Thyroid gland (tissue), 4 donors: ENCODE measurements at regions not wholly inside any gene's neighbourhood (a gene's known extent, or its start where the extent isn't known, plus 50 kb on each side); places are given as distances from the start of the nearest gene placed in this dataset.

Experiments
- DNase-seq, 2 donors: peaks; one replicate each; pipeline ENCODE4 v3.0.0-alpha.2; 2019
- H3K27ac ChIP-seq, 3 donors: fragments of 200-600 bp; sonication (generic); 1 replicate in 2 of 3; 2 replicates in 1 of 3; pipeline ENCODE4 v1.5.1; 2016 to 2019; ENCODE audit warnings: mild to moderate bottlenecking in 1 of 3, moderate library complexity in 1 of 3
- H3K27me3 ChIP-seq: fragments of 200-600 bp; sonication (generic); one replicate; pipeline ENCODE4 v1.5.1; 2019
- H3K36me3 ChIP-seq, 2 donors: fragments of 200-600 bp; sonication (generic); one replicate each; pipeline ENCODE4 v1.5.1; 2016 to 2019
- H3K4me1 ChIP-seq, 2 donors: fragments of 200-600 bp; sonication (generic); one replicate each; pipeline ENCODE4 v1.5.1; 2017 to 2019
- H3K4me3 ChIP-seq, 3 donors: fragments of 200-600 bp; sonication (generic); replicated peaks in 1 of 3; 1 replicate in 2 of 3; 2 replicates in 1 of 3; pipeline ENCODE4 v1.5.1; 2016; ENCODE audit warnings: mild to moderate bottlenecking in 1 of 3
- H3K9me3 ChIP-seq: fragments of 200-600 bp; sonication (generic); one replicate; pipeline ENCODE4 v1.5.1; 2017
- POLR2A ChIP-seq, 2 donors: fragments of 450-650 bp; IDR thresholded peaks; one replicate each; pipeline ENCODE4 v1.6.1; 2017; ENCODE audit warnings: antibody characterized with exemption in 2 of 2, mild to moderate bottlenecking in 2 of 2, moderate library complexity in 1 of 2
- WGBS, 2 donors: methylation state at CpG; one replicate each; pipeline ENCODE4 v1.1.5; 2017; 5-methylcytosine and 5-hydroxymethylcytosine counted together
- intact Hi-C: fragments of 100-400 bp; cut with DNase I; formaldehyde crosslinking; loops from one replicate; pipeline ENCODE4 v1.15.1; 2023
- TF ChIP-seq, protein P1 (sequence below), 6 experiments: fragments of 200-600 bp in 3 of 6; fragments of 450-650 bp in 3 of 6; sonication (generic) in 3 of 6; IDR thresholded peaks; one replicate each; pipeline ENCODE4 v1.5.1; 2016 to 2019; ENCODE audit warnings: antibody characterized with exemption in 6 of 6, mild to moderate bottlenecking in 2 of 6, inconsistent platforms in 1 of 6, moderate library complexity in 1 of 6

DNA sequence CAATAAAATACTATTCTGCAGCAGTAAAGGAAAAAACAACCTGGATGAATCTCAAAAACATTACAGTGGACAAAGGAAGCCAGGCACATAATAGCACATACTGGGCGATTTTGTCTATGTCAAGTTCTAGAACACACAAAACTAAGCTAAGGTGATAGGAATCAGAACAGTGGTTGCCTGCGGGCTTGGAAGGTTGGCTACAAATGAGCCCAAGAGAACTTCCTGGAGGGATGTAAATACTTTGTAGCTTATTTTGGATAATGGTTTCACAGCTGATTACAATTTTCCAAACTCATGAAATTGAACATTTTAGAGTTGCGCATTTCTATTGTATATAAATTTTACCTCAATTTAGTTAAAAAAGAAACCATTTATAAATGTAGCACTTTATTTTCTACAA, 67.6 kb upstream of the CES5A start:
- Histone ChIP-seq H3K4me1 (no peaks in the 10 kb centered on the region), H3K27ac (no peak overlapping the region), H3K36me3 (no peaks in the 10 kb centered on the region), H3K27me3 (no peaks in the 10 kb centered on the region), H3K9me3 (no peaks in the 10 kb centered on the region), H3K4me3 (no peak overlapping the region)
- DNase-seq: no peak
- TF ChIP-seq, protein P1, sequence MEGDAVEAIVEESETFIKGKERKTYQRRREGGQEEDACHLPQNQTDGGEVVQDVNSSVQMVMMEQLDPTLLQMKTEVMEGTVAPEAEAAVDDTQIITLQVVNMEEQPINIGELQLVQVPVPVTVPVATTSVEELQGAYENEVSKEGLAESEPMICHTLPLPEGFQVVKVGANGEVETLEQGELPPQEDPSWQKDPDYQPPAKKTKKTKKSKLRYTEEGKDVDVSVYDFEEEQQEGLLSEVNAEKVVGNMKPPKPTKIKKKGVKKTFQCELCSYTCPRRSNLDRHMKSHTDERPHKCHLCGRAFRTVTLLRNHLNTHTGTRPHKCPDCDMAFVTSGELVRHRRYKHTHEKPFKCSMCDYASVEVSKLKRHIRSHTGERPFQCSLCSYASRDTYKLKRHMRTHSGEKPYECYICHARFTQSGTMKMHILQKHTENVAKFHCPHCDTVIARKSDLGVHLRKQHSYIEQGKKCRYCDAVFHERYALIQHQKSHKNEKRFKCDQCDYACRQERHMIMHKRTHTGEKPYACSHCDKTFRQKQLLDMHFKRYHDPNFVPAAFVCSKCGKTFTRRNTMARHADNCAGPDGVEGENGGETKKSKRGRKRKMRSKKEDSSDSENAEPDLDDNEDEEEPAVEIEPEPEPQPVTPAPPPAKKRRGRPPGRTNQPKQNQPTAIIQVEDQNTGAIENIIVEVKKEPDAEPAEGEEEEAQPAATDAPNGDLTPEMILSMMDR (IDR thresholded peaks at IDR 0.05): no peak
- no peak for TF ChIP-seq POLR2A (IDR thresholded peaks at IDR 0.05)
- WGBS, 2 donors: 90 to 93% methylated on average over 3 of the region's 3 CpGs
- intact Hi-C loops: no loop called here

DNA sequence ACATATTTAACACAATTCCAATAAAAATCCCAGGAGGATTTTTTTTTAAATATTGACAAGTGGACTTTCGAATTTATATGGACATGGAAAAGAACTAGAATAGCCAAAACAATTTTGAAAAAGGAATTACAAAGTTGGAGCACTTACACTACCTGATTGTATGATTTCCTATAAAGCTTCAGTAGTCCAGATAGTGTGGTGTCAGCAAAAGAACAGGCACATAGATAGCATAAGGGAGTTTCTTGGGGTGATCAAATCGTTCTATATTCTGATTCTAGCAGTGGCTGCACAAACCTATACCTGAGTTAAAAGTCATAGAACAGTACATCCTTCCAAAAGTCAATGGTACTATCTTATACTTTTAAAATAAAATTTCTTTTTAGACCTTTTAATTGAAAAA, 66.4 kb upstream of the CES5A start:
- no peak overlapping the region for H3K4me3 ChIP-seq
- H3K4me1 ChIP-seq: no peaks in the 10 kb centered on the region
- H3K27me3 ChIP-seq: no peaks in the 10 kb centered on the region
- H3K27ac ChIP-seq: no peak overlapping the region
- no peaks in the 10 kb centered on the region for H3K9me3 ChIP-seq
- intact Hi-C loops: no loop called here
- TF ChIP-seq POLR2A (IDR thresholded peaks at IDR 0.05): no peak
- TF ChIP-seq, protein P1 (IDR thresholded peaks at IDR 0.05): no peak
- H3K36me3 ChIP-seq: no peaks in the 10 kb centered on the region
- whole genome bisulfite sequencing, 2 donors: 62 to 67% methylated on average over 2 of the region's 2 CpGs
- no peak for DNase-seq

DNA sequence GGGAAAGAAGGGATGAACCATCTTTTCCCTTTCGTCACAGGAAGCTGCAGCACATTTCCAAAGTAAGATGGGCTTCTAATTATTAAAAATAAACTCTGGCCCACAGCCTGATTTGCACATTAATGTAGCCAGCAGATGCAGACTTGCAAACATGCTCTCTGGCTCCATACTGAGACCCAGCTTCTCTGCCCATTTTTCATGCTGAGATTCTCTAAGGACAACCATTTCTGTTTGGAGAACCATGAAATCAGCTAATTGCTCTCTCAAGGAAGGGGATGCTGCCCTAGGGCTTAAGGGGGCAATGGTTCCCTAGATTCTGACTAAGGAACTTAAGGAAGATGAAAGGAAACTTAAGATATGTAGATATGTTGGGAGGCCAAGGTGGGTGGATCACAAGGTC, 63.0 kb upstream of the CES5A start:
- DNase-seq: no peak
- TF ChIP-seq, protein P1 (IDR thresholded peaks at IDR 0.05): no peak
- no peak for TF ChIP-seq POLR2A (IDR thresholded peaks at IDR 0.05)
- Histone ChIP-seq H3K27ac (no peak overlapping the region), H3K4me1 (no peaks in the 10 kb centered on the region), H3K9me3 (no peaks in the 10 kb centered on the region), H3K4me3 (no peak overlapping the region), H3K36me3 (no peaks in the 10 kb centered on the region), H3K27me3 (no peaks in the 10 kb centered on the region)
- WGBS, 2 donors: 74 to 81% methylated on average over 1 of the region's 1 CpG
- intact Hi-C loops: no loop called here

DNA sequence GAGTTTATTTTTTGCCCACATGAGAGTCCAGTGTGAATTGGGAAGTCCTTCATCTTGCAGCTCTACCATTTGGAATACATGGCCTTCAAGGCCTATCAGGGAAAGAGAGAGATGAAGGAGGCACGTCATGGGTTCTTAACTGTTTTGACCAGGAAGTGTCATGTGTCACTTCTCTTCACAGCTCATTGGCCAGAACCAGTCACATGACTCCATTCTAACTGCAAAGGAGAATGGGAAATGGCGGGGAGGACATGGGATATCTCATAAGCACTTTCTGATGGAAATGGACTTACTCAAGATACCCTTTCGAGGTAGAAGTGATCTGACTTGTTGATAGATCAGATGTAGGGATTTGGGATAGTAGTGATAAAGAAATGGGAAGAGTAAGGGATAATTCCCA, 57.9 kb upstream of the CES5A start:
- H3K27ac ChIP-seq: no peak overlapping the region
- H3K4me3 ChIP-seq: no peak overlapping the region
- DNase-seq: no peak
- H3K36me3 ChIP-seq: no peaks in the 10 kb centered on the region
- TF ChIP-seq POLR2A (IDR thresholded peaks at IDR 0.05): no peak
- TF ChIP-seq, protein P1 (IDR thresholded peaks at IDR 0.05): no peak
- H3K4me1 ChIP-seq: no peaks in the 10 kb centered on the region
- intact Hi-C loops: no loop called here
- WGBS, 2 donors: 80 to 85% methylated on average over 3 of the region's 3 CpGs
- no peaks in the 10 kb centered on the region for H3K27me3 ChIP-seq
- no peaks in the 10 kb centered on the region for H3K9me3 ChIP-seq

DNA sequence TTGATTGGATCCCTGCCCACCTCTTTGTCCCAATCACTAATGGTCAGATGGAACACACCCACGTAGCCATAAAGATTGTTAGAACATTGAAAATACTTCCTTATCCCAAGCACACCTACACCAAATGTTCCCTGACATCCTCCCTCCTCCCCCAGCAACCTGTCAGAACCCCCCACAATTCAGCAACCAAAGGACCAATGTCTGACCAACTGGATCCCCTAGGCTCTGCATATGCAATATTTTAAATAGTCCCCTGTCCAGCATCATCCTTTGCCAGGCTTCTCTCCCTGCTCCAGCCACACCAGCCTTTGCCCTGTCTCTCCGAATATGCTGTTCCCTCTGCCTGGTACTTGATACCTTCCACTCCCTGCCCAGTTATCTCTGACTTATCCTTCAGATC, 54.9 kb upstream of the CES5A start:
- H3K27ac ChIP-seq: no peak overlapping the region
- H3K9me3 ChIP-seq: no peaks in the 10 kb centered on the region
- no peak for DNase-seq
- TF ChIP-seq, protein P1 (IDR thresholded peaks at IDR 0.05): no peak
- TF ChIP-seq POLR2A (IDR thresholded peaks at IDR 0.05): no peak
- no peaks in the 10 kb centered on the region for H3K27me3 ChIP-seq
- 61 to 67% methylated on average over 2 of the region's 2 CpGs for WGBS, 2 donors
- intact Hi-C loops: no loop called here
- H3K4me3 ChIP-seq: no peak overlapping the region
- no peaks in the 10 kb centered on the region for H3K36me3 ChIP-seq
- H3K4me1 ChIP-seq: no peaks in the 10 kb centered on the region
